Fibroblast of lung (primary cell): ENCODE measurements at regions not wholly inside any gene's neighbourhood (a gene's known extent, or its start where the extent isn't known, plus 50 kb on each side); places are given as distances from the start of the nearest gene placed in this dataset.

Experiments used
- DNase-seq, 2 donors: peaks; one replicate each; pipeline versions ENCODE4 v3.0.0 to v3.0.0-alpha.2; 2010; ENCODE audit warnings: low read depth in 2 of 2
- H2AFZ ChIP-seq: 2 replicates; pipeline ENCODE4 v1.5.1; 2012; ENCODE audit warnings: low read length, control low read depth, inconsistent platforms
- H3K27ac ChIP-seq: 2 replicates; pipeline ENCODE4 v1.5.1; 2011; ENCODE audit warnings: low read length, control low read depth; ENCODE audit not compliant: insufficient read depth
- H3K27me3 ChIP-seq: 2 replicates; pipeline ENCODE4 v1.5.1; 2011; ENCODE audit warnings: mild to moderate bottlenecking, low read length; ENCODE audit not compliant: control insufficient read depth, insufficient read depth
- H3K36me3 ChIP-seq: 2 replicates; pipeline ENCODE4 v1.5.1; 2011; ENCODE audit warnings: low read length; ENCODE audit not compliant: control insufficient read depth, insufficient read depth
- H3K4me1 ChIP-seq: 2 replicates; pipeline ENCODE4 v1.5.1; 2011; ENCODE audit warnings: low read length; ENCODE audit not compliant: control insufficient read depth, insufficient read depth; ENCODE audit errors: extremely low read depth
- H3K4me2 ChIP-seq: 2 replicates; pipeline ENCODE4 v1.5.1; 2011; ENCODE audit warnings: low read length, control low read depth; ENCODE audit not compliant: insufficient read depth; ENCODE audit errors: extremely low read depth
- H3K4me3 ChIP-seq, 4 experiments: fragments of 200-600 bp in 1 of 4; sonication (generic) in 1 of 4; replicated peaks in 1 of 4; 2 replicates each; pipeline ENCODE4 v1.5.1; 2011 to 2016; ENCODE audit warnings: low read length in 4 of 4, low read depth in 3 of 4, mild to moderate bottlenecking in 3 of 4, control low read depth in 2 of 4, inconsistent platforms in 1 of 4, mixed read lengths in 1 of 4; ENCODE audit not compliant: insufficient read depth in 1 of 4; ENCODE audit errors: control extremely low read depth in 1 of 4
- H3K79me2 ChIP-seq: 2 replicates; pipeline ENCODE4 v1.5.1; 2012; ENCODE audit warnings: mild to moderate bottlenecking, low read length, inconsistent platforms; ENCODE audit not compliant: control insufficient read depth, insufficient read depth
- H3K9ac ChIP-seq: 2 replicates; pipeline ENCODE4 v1.5.1; 2011; ENCODE audit warnings: mild to moderate bottlenecking, low read length, control low read depth; ENCODE audit not compliant: insufficient read depth
- H3K9me3 ChIP-seq: 2 replicates; pipeline ENCODE4 v1.5.1; 2012; ENCODE audit warnings: low read depth, low read length; ENCODE audit not compliant: control insufficient read depth, insufficient read depth
- H4K20me1 ChIP-seq: 2 replicates; pipeline ENCODE4 v1.5.1; 2011; ENCODE audit warnings: low read length; ENCODE audit not compliant: control insufficient read depth, insufficient read depth; ENCODE audit errors: extremely low read depth
- EZH2 ChIP-seq: IDR thresholded peaks from 2 replicates; pipeline ENCODE4 v1.5.1; 2012; ENCODE audit warnings: low read length, control low read depth, mild to moderate bottlenecking; ENCODE audit errors: missing control alignments
- TF ChIP-seq, protein P1 (sequence below), 2 donors: IDR thresholded peaks in 1 of 2; conservative IDR thresholded peaks in 1 of 2; 1 replicate in 1 of 2; 2 replicates in 1 of 2; pipeline ENCODE4 v1.5.1; 2011 to 2012; ENCODE audit warnings: low read length in 2 of 2, control low read depth in 1 of 2, inconsistent platforms in 1 of 2, low read depth in 1 of 2, mild to moderate bottlenecking in 1 of 2

DNA sequence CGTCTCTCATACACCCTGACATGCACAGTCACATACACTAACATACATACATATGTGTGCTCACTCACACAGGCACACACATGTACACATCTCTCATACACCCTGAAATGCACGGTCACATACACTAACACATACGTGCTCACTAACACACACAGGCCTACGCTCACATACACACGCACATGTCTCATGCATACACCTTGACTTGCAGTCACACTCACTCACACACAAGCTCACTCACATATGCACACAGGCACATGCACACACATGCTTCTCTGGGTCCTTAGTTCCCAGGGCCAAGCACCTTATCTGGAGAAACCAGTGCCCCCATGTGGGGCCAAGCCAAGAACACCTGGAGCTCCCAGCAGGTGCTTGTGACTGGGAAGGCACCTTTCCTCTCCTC lies 240.3 kb downstream of the RBFOX3 start:
- DNase-seq, result no peak
- no peaks in the 10 kb centered on the region for H3K36me3 ChIP-seq
- no peak overlapping the region for H3K4me2 ChIP-seq
- H3K4me1 ChIP-seq, result no peaks in the 10 kb centered on the region
- H3K79me2 ChIP-seq, result no peaks in the 10 kb centered on the region
- no peaks in the 10 kb centered on the region for H4K20me1 ChIP-seq
- no peak overlapping the region for H3K9ac ChIP-seq
- no peaks in the 10 kb centered on the region for H3K9me3 ChIP-seq
- no peaks in the 10 kb centered on the region for H3K27me3 ChIP-seq
- H3K27ac ChIP-seq, result no peak overlapping the region
- H3K4me3 ChIP-seq, result no peak overlapping the region
- TF ChIP-seq, protein P1, sequence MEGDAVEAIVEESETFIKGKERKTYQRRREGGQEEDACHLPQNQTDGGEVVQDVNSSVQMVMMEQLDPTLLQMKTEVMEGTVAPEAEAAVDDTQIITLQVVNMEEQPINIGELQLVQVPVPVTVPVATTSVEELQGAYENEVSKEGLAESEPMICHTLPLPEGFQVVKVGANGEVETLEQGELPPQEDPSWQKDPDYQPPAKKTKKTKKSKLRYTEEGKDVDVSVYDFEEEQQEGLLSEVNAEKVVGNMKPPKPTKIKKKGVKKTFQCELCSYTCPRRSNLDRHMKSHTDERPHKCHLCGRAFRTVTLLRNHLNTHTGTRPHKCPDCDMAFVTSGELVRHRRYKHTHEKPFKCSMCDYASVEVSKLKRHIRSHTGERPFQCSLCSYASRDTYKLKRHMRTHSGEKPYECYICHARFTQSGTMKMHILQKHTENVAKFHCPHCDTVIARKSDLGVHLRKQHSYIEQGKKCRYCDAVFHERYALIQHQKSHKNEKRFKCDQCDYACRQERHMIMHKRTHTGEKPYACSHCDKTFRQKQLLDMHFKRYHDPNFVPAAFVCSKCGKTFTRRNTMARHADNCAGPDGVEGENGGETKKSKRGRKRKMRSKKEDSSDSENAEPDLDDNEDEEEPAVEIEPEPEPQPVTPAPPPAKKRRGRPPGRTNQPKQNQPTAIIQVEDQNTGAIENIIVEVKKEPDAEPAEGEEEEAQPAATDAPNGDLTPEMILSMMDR (conservative IDR thresholded peaks at IDR 0.05 in 1 of 2, IDR thresholded peaks at IDR 0.05 in 1 of 2; ENCODE audit: low read depth in 1 of 2, low read length in 2 of 2), result no peak
- TF ChIP-seq EZH2, result no peak
- H2AFZ ChIP-seq, result no peak overlapping the region

DNA sequence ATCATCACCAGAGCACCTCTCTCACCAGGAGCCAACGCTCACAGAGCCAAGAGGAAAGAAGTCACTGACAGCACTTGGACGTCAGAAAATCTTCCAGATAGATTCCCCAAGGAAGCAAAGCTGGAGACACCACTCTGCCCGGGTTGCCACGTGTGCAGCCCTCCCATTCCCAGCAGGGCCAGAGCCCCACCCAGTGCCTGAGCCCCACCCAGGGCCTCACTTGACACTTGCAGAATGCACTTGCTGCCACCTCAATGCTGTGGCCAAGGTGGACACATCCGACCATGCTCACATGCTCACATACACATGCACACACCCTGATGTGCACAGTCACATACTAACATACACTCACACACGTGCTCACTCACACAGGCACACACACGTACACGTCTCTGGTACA lies 240.7 kb downstream of the RBFOX3 start:
- Histone ChIP-seq H3K9me3 (no peaks in the 10 kb centered on the region), H3K4me2 (no peak overlapping the region), H3K9ac (no peak overlapping the region), H3K4me3 (no peak overlapping the region), H3K36me3 (no peaks in the 10 kb centered on the region), H3K79me2 (no peaks in the 10 kb centered on the region), H3K27ac (no peak overlapping the region), H3K27me3 (no peaks in the 10 kb centered on the region), H3K4me1 (no peaks in the 10 kb centered on the region), H2AFZ (no peak overlapping the region), H4K20me1 (no peaks in the 10 kb centered on the region)
- TF ChIP-seq, protein P1 (conservative IDR thresholded peaks at IDR 0.05 in 1 of 2, IDR thresholded peaks at IDR 0.05 in 1 of 2; ENCODE audit: low read depth in 1 of 2, low read length in 2 of 2), result no peak
- TF ChIP-seq EZH2, result no peak
- DNase-seq, result no peak

DNA sequence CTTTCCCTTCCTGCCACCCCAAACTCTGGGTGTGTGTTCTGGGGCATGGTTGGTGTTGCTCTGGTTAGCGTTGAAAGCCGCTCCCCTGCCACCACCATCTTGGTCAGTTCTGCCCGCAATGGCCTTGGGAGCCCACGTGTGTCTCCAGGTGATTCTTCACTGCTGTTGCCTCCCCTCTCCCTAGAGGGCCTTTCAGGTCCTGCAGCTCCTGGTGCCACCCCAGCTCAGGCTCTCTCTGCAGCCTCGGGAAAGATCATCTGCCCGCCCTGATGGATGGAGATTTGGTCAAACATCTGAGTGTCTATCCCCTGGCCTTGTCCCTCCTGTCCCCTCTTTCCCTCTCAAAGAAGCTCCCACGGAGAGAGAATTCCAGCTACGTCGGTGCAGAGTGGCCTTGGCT lies 241.3 kb downstream of the RBFOX3 start:
- H3K27ac ChIP-seq, result no peak overlapping the region
- no peaks in the 10 kb centered on the region for H3K9me3 ChIP-seq
- TF ChIP-seq EZH2, result no peak
- TF ChIP-seq, protein P1 (conservative IDR thresholded peaks at IDR 0.05 in 1 of 2, IDR thresholded peaks at IDR 0.05 in 1 of 2; ENCODE audit: low read depth in 1 of 2, low read length in 2 of 2), result no peak
- H2AFZ ChIP-seq, result no peak overlapping the region
- H3K4me3 ChIP-seq, result no peak overlapping the region
- no peaks in the 10 kb centered on the region for H3K79me2 ChIP-seq
- DNase-seq, result no peak
- no peaks in the 10 kb centered on the region for H3K36me3 ChIP-seq
- H3K4me2 ChIP-seq, result no peak overlapping the region
- no peaks in the 10 kb centered on the region for H4K20me1 ChIP-seq
- H3K9ac ChIP-seq, result no peak overlapping the region
- H3K27me3 ChIP-seq, result no peaks in the 10 kb centered on the region
- H3K4me1 ChIP-seq, result no peaks in the 10 kb centered on the region
